Body of pancreas (tissue), 4 donors: ENCODE measurements at regions not wholly inside any gene's neighbourhood (a gene's known extent, or its start where the extent isn't known, plus 50 kb on each side); places are given as distances from the start of the nearest gene placed in this dataset.

Experiments
- CTCF ChIP-seq, 7 experiments: fragments of 450-650 bp in 4 of 7; fragments of 200-600 bp in 3 of 7; sonication (generic) in 3 of 7; IDR thresholded peaks; one replicate each; pipeline ENCODE4 v1.5.1; 2016 to 2019; ENCODE audit warnings: antibody characterized with exemption in 7 of 7
- POLR2A ChIP-seq, 3 donors: fragments of 450-650 bp; IDR thresholded peaks; one replicate each; pipeline ENCODE4 v1.6.1; 2016; ENCODE audit warnings: antibody characterized with exemption in 3 of 3, mild to moderate bottlenecking in 2 of 3

- TF ChIP-seq POLR2A (IDR thresholded peaks at IDR 0.05), result no peak
- TF ChIP-seq CTCF (IDR thresholded peaks at IDR 0.05), result no peak
Measured at GRCh38 chr7:136030867-136031318, 53.7 kb upstream of the MTPN start.
